ENCODE measurements at regions not wholly inside any gene's neighbourhood (a gene's known extent, or its start where the extent isn't known, plus 50 kb on each side); places are given as distances from the start of the nearest gene placed in this dataset.

- Histone ChIP-seq H3K9me3 (ENCODE audit: control insufficient read depth in 2 of 2, insufficient read depth in 1 of 2, low read length in 1 of 2) (no peaks in the 10 kb centered on the region), H3K27ac (ENCODE audit: low read depth in 1 of 2, low read length in 1 of 2) (no peak overlapping the region), H3K4me1 (ENCODE audit: control insufficient read depth in 2 of 2, insufficient read depth in 2 of 2, low read length in 2 of 2) (no peaks in the 10 kb centered on the region), H3K36me3 (ENCODE audit: control insufficient read depth in 2 of 2, insufficient read depth in 2 of 2, low read length in 1 of 2) (no peaks in the 10 kb centered on the region), H3K27me3 (ENCODE audit: control insufficient read depth in 2 of 2, insufficient read depth in 1 of 2, low read length in 1 of 2) (no peaks in the 10 kb centered on the region), H3K4me3 (ENCODE audit: low read length in 2 of 2) (no peak overlapping the region)
- WGBS: 96% methylated on average over 3 of the region's 3 CpGs
- DNase-seq (ENCODE audit: low read depth in 6 of 9, low spot score in 9 of 9): no peak
These were observed 140.2 kb upstream of the TBL1X start for GRCh38 chrX:9324676-9325075.

DNA sequence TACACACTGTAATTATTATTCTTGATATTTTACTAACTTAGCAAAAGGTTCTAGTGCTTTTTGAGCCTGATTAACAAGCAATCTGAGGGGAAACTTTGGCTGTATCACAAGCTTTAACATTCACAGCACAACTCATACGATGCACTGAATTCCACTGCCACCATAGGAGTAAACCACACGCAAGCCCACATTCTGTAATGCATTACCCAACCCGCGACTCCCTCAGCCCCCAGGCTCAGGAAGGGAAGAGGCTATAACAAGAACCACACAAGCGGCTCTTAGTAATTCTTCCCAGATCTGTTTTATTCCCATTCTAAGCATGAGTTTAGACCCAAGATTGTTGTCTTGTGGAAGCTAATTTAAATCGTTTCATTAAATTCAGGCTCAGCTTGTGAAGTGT, 138.5 kb upstream of the TBL1X start:
- H3K27me3 ChIP-seq (ENCODE audit: control insufficient read depth in 2 of 2, insufficient read depth in 1 of 2, low read length in 1 of 2): no peaks in the 10 kb centered on the region
- no peaks in the 10 kb centered on the region for H3K36me3 ChIP-seq (ENCODE audit: control insufficient read depth in 2 of 2, insufficient read depth in 2 of 2, low read length in 1 of 2)
- H3K9me3 ChIP-seq (ENCODE audit: control insufficient read depth in 2 of 2, insufficient read depth in 1 of 2, low read length in 1 of 2): no peaks in the 10 kb centered on the region
- H3K27ac ChIP-seq (ENCODE audit: low read depth in 1 of 2, low read length in 1 of 2): no peak overlapping the region
- no peaks in the 10 kb centered on the region for H3K4me1 ChIP-seq (ENCODE audit: control insufficient read depth in 2 of 2, insufficient read depth in 2 of 2, low read length in 2 of 2)
- no peak overlapping the region for H3K4me3 ChIP-seq (ENCODE audit: low read length in 2 of 2)
- 96% methylated on average over 6 of the region's 6 CpGs for WGBS
- DNase-seq (ENCODE audit: low read depth in 6 of 9, low spot score in 9 of 9): no peak

DNA sequence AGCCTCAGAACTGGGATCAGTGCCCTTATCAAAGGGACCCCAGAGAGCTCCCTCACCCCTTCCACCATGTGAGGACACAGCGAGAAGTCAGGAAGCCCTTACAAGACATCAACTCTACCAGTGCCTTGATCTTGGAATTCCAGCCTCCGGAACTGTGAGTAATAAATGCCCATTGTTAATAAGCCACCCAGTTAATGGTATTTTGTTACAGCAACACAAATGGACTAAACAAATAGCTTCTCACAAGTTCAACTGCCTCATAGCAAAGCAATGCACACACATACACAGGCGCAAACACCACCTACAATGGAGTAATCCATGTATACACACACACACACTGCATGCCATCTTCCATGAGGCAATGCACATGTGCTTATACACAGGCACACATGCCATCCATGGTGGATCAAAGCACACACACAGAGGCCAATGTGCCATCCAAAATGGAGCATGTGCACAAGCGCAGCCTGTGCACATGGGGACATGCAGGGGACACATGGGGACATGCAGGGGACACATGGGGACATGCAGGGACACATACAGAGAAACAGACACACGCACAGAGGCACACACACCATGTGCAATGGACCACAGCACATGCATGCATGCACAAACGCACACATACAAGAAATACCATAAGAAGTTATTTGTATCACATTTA, 137.6 kb upstream of the TBL1X start:
- no peak overlapping the region for H3K27ac ChIP-seq (ENCODE audit: low read depth in 1 of 2, low read length in 1 of 2)
- WGBS: 99% methylated on average over 6 of the region's 6 CpGs
- DNase-seq (ENCODE audit: low read depth in 6 of 9, low spot score in 9 of 9): no peak
- H3K4me3 ChIP-seq (ENCODE audit: low read length in 2 of 2): no peak overlapping the region
- no peaks in the 10 kb centered on the region for H3K27me3 ChIP-seq (ENCODE audit: control insufficient read depth in 2 of 2, insufficient read depth in 1 of 2, low read length in 1 of 2)
- no peaks in the 10 kb centered on the region for H3K4me1 ChIP-seq (ENCODE audit: control insufficient read depth in 2 of 2, insufficient read depth in 2 of 2, low read length in 2 of 2)
- no peaks in the 10 kb centered on the region for H3K9me3 ChIP-seq (ENCODE audit: control insufficient read depth in 2 of 2, insufficient read depth in 1 of 2, low read length in 1 of 2)
- H3K36me3 ChIP-seq (ENCODE audit: control insufficient read depth in 2 of 2, insufficient read depth in 2 of 2, low read length in 1 of 2): no peaks in the 10 kb centered on the region

DNA sequence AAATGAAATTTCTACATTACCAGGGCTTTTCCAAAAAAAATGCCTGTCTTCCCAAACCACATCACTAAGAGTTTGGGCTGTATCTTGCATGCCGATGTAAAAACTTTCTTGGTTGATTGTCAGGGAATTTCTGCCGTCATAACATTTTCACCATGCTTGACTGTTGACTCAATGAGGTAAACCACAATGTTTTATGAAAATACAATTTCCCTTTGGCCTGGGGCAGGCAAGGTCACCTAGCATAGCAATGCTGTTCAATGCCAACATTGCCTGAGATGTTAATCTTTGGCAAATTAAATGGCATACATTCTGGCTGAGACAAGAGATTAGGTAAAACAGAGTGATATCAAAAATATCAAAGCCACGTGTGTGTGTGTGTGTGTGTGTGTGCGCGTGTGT, 137.1 kb upstream of the TBL1X start:
- H3K9me3 ChIP-seq (ENCODE audit: control insufficient read depth in 2 of 2, insufficient read depth in 1 of 2, low read length in 1 of 2): no peaks in the 10 kb centered on the region
- H3K27me3 ChIP-seq (ENCODE audit: control insufficient read depth in 2 of 2, insufficient read depth in 1 of 2, low read length in 1 of 2): no peaks in the 10 kb centered on the region
- WGBS: 96% methylated on average over 5 of the region's 5 CpGs
- H3K36me3 ChIP-seq (ENCODE audit: control insufficient read depth in 2 of 2, insufficient read depth in 2 of 2, low read length in 1 of 2): no peaks in the 10 kb centered on the region
- H3K27ac ChIP-seq (ENCODE audit: low read depth in 1 of 2, low read length in 1 of 2): no peak overlapping the region
- no peaks in the 10 kb centered on the region for H3K4me1 ChIP-seq (ENCODE audit: control insufficient read depth in 2 of 2, insufficient read depth in 2 of 2, low read length in 2 of 2)
- no peak overlapping the region for H3K4me3 ChIP-seq (ENCODE audit: low read length in 2 of 2)
- DNase-seq (ENCODE audit: low read depth in 6 of 9, low spot score in 9 of 9): no peak

- DNase-seq (ENCODE audit: low read depth in 6 of 9, low spot score in 9 of 9): no peak
- Histone ChIP-seq H3K9me3 (ENCODE audit: control insufficient read depth in 2 of 2, insufficient read depth in 1 of 2, low read length in 1 of 2) (no peaks in the 10 kb centered on the region), H3K27ac (ENCODE audit: low read depth in 1 of 2, low read length in 1 of 2) (no peak overlapping the region), H3K4me3 (ENCODE audit: low read length in 2 of 2) (no peak overlapping the region), H3K27me3 (ENCODE audit: control insufficient read depth in 2 of 2, insufficient read depth in 1 of 2, low read length in 1 of 2) (no peaks in the 10 kb centered on the region), H3K36me3 (ENCODE audit: control insufficient read depth in 2 of 2, insufficient read depth in 2 of 2, low read length in 1 of 2) (no peaks in the 10 kb centered on the region), H3K4me1 (ENCODE audit: control insufficient read depth in 2 of 2, insufficient read depth in 2 of 2, low read length in 2 of 2) (no peaks in the 10 kb centered on the region)
- 95% methylated on average over 5 of the region's 5 CpGs for WGBS
These were observed 135.8 kb upstream of the TBL1X start for GRCh38 chrX:9329056-9329455.

DNA sequence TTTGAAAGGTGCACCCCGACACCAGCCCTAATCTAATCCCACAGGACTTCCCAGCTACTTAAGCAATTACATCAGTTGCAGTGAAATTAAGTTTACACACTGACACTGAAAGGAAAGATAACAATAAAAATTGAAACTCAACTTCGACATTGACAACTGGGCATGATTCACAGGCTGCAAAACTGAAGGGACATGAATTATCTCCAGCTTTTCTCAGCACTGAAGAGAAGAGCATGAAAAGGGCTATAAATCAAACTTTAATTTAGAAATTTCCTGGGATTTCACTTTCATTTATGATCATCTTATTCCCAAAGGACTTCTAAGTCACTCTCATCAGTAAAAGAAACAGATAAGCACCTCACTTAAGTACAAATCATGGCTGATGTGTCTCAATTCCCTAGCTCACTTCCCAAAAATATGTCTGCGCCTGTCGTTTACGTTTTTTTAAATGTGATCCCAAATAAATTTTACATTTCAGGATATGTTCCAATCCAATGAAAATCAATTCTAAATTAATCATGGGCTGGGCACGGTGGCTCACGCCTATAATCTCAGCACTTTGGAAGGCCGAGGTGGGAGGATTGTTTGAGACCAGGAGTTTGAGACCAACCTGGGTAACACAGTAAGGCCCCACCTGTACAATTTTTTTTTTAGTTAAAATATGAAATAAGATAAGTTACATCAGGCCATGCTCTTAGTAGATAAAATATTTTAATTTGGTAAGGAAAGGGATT, 134.4 kb upstream of the TBL1X start:
- H3K9me3 ChIP-seq (ENCODE audit: control insufficient read depth in 2 of 2, insufficient read depth in 1 of 2, low read length in 1 of 2): no peaks in the 10 kb centered on the region
- DNase-seq (ENCODE audit: low read depth in 6 of 9, low spot score in 9 of 9): no peak
- H3K27me3 ChIP-seq (ENCODE audit: control insufficient read depth in 2 of 2, insufficient read depth in 1 of 2, low read length in 1 of 2): no peaks in the 10 kb centered on the region
- H3K36me3 ChIP-seq (ENCODE audit: control insufficient read depth in 2 of 2, insufficient read depth in 2 of 2, low read length in 1 of 2): no peaks in the 10 kb centered on the region
- no peak overlapping the region for H3K27ac ChIP-seq (ENCODE audit: low read depth in 1 of 2, low read length in 1 of 2)
- H3K4me1 ChIP-seq (ENCODE audit: control insufficient read depth in 2 of 2, insufficient read depth in 2 of 2, low read length in 2 of 2): no peaks in the 10 kb centered on the region
- H3K4me3 ChIP-seq (ENCODE audit: low read length in 2 of 2): no peak overlapping the region
- WGBS: 95% methylated on average over 8 of the region's 8 CpGs

- WGBS: 94% methylated on average over 11 of the region's 11 CpGs
- H3K4me1 ChIP-seq (ENCODE audit: control insufficient read depth in 2 of 2, insufficient read depth in 2 of 2, low read length in 2 of 2): peaks cover 0 to 11% of the 10 kb centered on the region in 2 donors
- H3K4me3 ChIP-seq (ENCODE audit: low read length in 2 of 2): no peak overlapping the region
- no peaks in the 10 kb centered on the region for H3K27me3 ChIP-seq (ENCODE audit: control insufficient read depth in 2 of 2, insufficient read depth in 1 of 2, low read length in 1 of 2)
- no peaks in the 10 kb centered on the region for H3K9me3 ChIP-seq (ENCODE audit: control insufficient read depth in 2 of 2, insufficient read depth in 1 of 2, low read length in 1 of 2)
- no peak for DNase-seq (ENCODE audit: low read depth in 6 of 9, low spot score in 9 of 9)
- no peak overlapping the region for H3K27ac ChIP-seq (ENCODE audit: low read depth in 1 of 2, low read length in 1 of 2)
- H3K36me3 ChIP-seq (ENCODE audit: control insufficient read depth in 2 of 2, insufficient read depth in 2 of 2, low read length in 1 of 2): no peaks in the 10 kb centered on the region
These were observed 130.8 kb upstream of the TBL1X start for GRCh38 chrX:9333873-9334560.

- H3K36me3 ChIP-seq (ENCODE audit: control insufficient read depth in 2 of 2, insufficient read depth in 2 of 2, low read length in 1 of 2): no peaks in the 10 kb centered on the region
- no peak overlapping the region for H3K27ac ChIP-seq (ENCODE audit: low read depth in 1 of 2, low read length in 1 of 2)
- 98% methylated on average over 6 of the region's 6 CpGs for WGBS
- H3K4me1 ChIP-seq (ENCODE audit: control insufficient read depth in 2 of 2, insufficient read depth in 2 of 2, low read length in 2 of 2): peaks cover 8 to 20% of the 10 kb centered on the region in 2 donors
- H3K27me3 ChIP-seq (ENCODE audit: control insufficient read depth in 2 of 2, insufficient read depth in 1 of 2, low read length in 1 of 2): no peaks in the 10 kb centered on the region
- no peak for DNase-seq (ENCODE audit: low read depth in 6 of 9, low spot score in 9 of 9)
- H3K4me3 ChIP-seq (ENCODE audit: low read length in 2 of 2): no peak overlapping the region
- no peaks in the 10 kb centered on the region for H3K9me3 ChIP-seq (ENCODE audit: control insufficient read depth in 2 of 2, insufficient read depth in 1 of 2, low read length in 1 of 2)
These were observed 129.6 kb upstream of the TBL1X start for GRCh38 chrX:9335251-9335650.

- peak in 1 of 9 donors; percentile 50 for DNase-seq (ENCODE audit: low read depth in 6 of 9, low spot score in 9 of 9)
- H3K4me3 ChIP-seq (ENCODE audit: low read length in 2 of 2): no peak overlapping the region
- no peaks in the 10 kb centered on the region for H3K36me3 ChIP-seq (ENCODE audit: control insufficient read depth in 2 of 2, insufficient read depth in 2 of 2, low read length in 1 of 2)
- H3K27me3 ChIP-seq (ENCODE audit: control insufficient read depth in 2 of 2, insufficient read depth in 1 of 2, low read length in 1 of 2): no peaks in the 10 kb centered on the region
- no peak overlapping the region for H3K27ac ChIP-seq (ENCODE audit: low read depth in 1 of 2, low read length in 1 of 2)
- H3K9me3 ChIP-seq (ENCODE audit: control insufficient read depth in 2 of 2, insufficient read depth in 1 of 2, low read length in 1 of 2): no peaks in the 10 kb centered on the region
- peaks cover 14 to 32% of the 10 kb centered on the region in 2 donors for H3K4me1 ChIP-seq (ENCODE audit: control insufficient read depth in 2 of 2, insufficient read depth in 2 of 2, low read length in 2 of 2)
- WGBS: 94% methylated on average over 8 of the region's 8 CpGs
These were observed 128.4 kb upstream of the TBL1X start for GRCh38 chrX:9336456-9336855.
